Nephron (organoid): ENCODE measurements at regions not wholly inside any gene's neighbourhood (a gene's known extent, or its start where the extent isn't known, plus 50 kb on each side); places are given as distances from the start of the nearest gene placed in this dataset.
A peak's percentile ranks its signal among the peaks of the same experiment; 100 is the strongest.

ENCODE experiments used
- H3K27ac Mint-ChIP-seq, 3 experiments: 2 replicates each; pipeline ENCODE4 v1.8.0; 2020; ENCODE audit warnings: mixed read lengths in 3 of 3, mild to moderate bottlenecking in 2 of 3, moderate library complexity in 1 of 3
- H3K27me3 Mint-ChIP-seq: 2 replicates; pipeline ENCODE4 v1.8.0; 2021; ENCODE audit warnings: low read depth, mild to moderate bottlenecking, moderate library complexity, mixed read lengths
- H3K36me3 Mint-ChIP-seq: 2 replicates; pipeline ENCODE4 v1.8.0; 2020; ENCODE audit warnings: low read depth, mixed read lengths
- H3K4me1 Mint-ChIP-seq: 2 replicates; pipeline ENCODE4 v1.8.0; 2020; ENCODE audit warnings: mixed read lengths
- H3K4me3 Mint-ChIP-seq, 3 experiments: 2 replicates each; pipeline ENCODE4 v1.8.0; 2020; ENCODE audit warnings: mild to moderate bottlenecking in 3 of 3, mixed read lengths in 3 of 3, moderate library complexity in 2 of 3
- H3K9me3 Mint-ChIP-seq: 2 replicates; pipeline ENCODE4 v1.8.0; 2020; ENCODE audit warnings: mixed read lengths
- CTCF ChIP-seq, 3 experiments: fragments of 200-600 bp; sonication (generic); IDR thresholded peaks; one replicate each; pipeline ENCODE4 v1.5.0; 2021; ENCODE audit warnings: antibody characterized with exemption in 3 of 3; ENCODE audit not compliant: unreplicated experiment in 3 of 3

GRCh38 chr10:63077800-63078199 lies 55.3 kb upstream of the NRBF2 start:
- H3K36me3 Mint-ChIP-seq, result no peaks in the 10 kb centered on the region
- H3K9me3 Mint-ChIP-seq, result no peaks in the 10 kb centered on the region
- H3K27ac Mint-ChIP-seq, result no peak overlapping the region
- no peaks in the 10 kb centered on the region for H3K4me1 Mint-ChIP-seq
- H3K4me3 Mint-ChIP-seq, result no peak overlapping the region
- peaks cover 4% of the 10 kb centered on the region for H3K27me3 Mint-ChIP-seq
- TF ChIP-seq CTCF (IDR thresholded peaks at IDR 0.05; ENCODE audit: unreplicated experiment in 3 of 3), result no peak

- TF ChIP-seq CTCF (IDR thresholded peaks at IDR 0.05; ENCODE audit: unreplicated experiment in 3 of 3), result no peak
- no peak overlapping the region for H3K27ac Mint-ChIP-seq
- H3K4me1 Mint-ChIP-seq, result peaks cover 13% of the 10 kb centered on the region
- H3K36me3 Mint-ChIP-seq, result no peaks in the 10 kb centered on the region
- H3K27me3 Mint-ChIP-seq, result peaks cover 8% of the 10 kb centered on the region
- no peaks in the 10 kb centered on the region for H3K9me3 Mint-ChIP-seq
- no peak overlapping the region for H3K4me3 Mint-ChIP-seq
These were observed 60.2 kb upstream of the NRBF2 start for GRCh38 chr10:63072951-63073350.

- Mint-ChIP-seq H3K27me3 (peaks cover 4% of the 10 kb centered on the region), H3K9me3 (no peaks in the 10 kb centered on the region), H3K4me3 (no peak overlapping the region), H3K36me3 (no peaks in the 10 kb centered on the region), H3K4me1 (peaks cover 14% of the 10 kb centered on the region), H3K27ac (no peak overlapping the region)
- TF ChIP-seq CTCF (IDR thresholded peaks at IDR 0.05; ENCODE audit: unreplicated experiment in 3 of 3), result no peak
These were observed 62.0 kb upstream of the NRBF2 start for GRCh38 chr10:63071145-63071544.

- H3K4me1 Mint-ChIP-seq, result peaks cover 19% of the 10 kb centered on the region
- H3K9me3 Mint-ChIP-seq, result no peaks in the 10 kb centered on the region
- no peaks in the 10 kb centered on the region for H3K36me3 Mint-ChIP-seq
- no peak for TF ChIP-seq CTCF (IDR thresholded peaks at IDR 0.05; ENCODE audit: unreplicated experiment in 3 of 3)
- peaks cover 4% of the 10 kb centered on the region for H3K27me3 Mint-ChIP-seq
- no peak overlapping the region for H3K4me3 Mint-ChIP-seq
- H3K27ac Mint-ChIP-seq, result no peak overlapping the region
These were observed 63.8 kb upstream of the NRBF2 start for GRCh38 chr10:63069318-63069717.

GRCh38 chr10:63068246-63068645 lies 64.9 kb upstream of the NRBF2 start:
- Mint-ChIP-seq H3K9me3 (no peaks in the 10 kb centered on the region), H3K27ac (peak overlapping the region in 1 of 3 experiments; percentile 21), H3K27me3 (peaks cover 4% of the 10 kb centered on the region)

More at GRCh38 chr10:63068246-63068645, 64.9 kb upstream of the NRBF2 start:
- Mint-ChIP-seq H3K4me3 (no peak overlapping the region), H3K4me1 (peaks cover 23% of the 10 kb centered on the region), H3K36me3 (no peaks in the 10 kb centered on the region)
- no peak for TF ChIP-seq CTCF (IDR thresholded peaks at IDR 0.05; ENCODE audit: unreplicated experiment in 3 of 3)
